ENCODE measurements at regions not wholly inside any gene's neighbourhood (a gene's known extent, or its start where the extent isn't known, plus 50 kb on each side); places are given as distances from the start of the nearest gene placed in this dataset.
"Not testable (repeated sequence)": the region's sequence is repeated elsewhere in the genome, so short reads cannot be mapped to it uniquely, and the experiment has no call there.

DNA sequence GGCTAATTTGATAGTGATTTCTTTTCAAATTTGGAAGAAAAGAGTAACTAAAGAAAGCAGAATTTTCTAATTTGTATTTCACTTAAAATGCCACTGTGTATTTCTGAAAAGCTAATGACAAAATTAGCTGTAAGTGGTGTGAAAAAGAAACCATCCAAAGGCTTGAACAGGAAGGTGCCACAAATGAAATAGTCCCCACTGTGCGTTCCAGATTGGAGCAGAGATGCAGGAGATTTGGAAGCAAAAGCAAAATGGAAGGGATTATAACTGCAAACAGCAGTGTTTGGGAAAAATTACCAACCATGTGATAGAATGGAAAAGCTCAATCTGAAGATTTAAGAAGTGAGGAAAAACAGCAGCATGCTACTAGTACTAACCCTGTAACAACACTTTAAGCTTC lies 498.7 kb downstream of the SUCLG1 start:
- DNase-seq = no peak

DNA sequence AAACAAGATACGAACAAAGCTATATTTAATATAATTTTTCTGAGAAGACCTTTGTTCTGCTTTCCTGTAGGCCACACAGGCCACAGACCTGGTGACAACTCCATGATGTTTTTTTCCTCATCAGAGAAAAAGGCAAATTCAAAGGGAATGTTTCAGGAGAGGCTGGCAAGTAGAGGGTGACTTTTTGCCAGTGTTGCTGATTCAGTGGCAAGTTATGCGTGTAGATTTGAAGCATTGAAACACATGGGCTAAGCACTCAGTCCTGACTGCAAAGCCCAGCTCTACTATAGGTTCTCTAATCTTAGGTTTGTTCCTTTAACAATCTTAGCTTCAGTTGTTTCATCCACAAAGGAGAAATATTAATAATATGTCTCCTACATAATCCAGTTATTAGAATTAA lies 499.8 kb downstream of the SUCLG1 start:
- no peak for DNase-seq

- no peak for DNase-seq
Measured at GRCh38 chr2:83956991-83957390, 502.1 kb downstream of the SUCLG1 start.

GRCh38 chr2:83953697-83954096 lies 505.4 kb downstream of the SUCLG1 start:
- no peak for DNase-seq

- DNase-seq = no peak
Measured at GRCh38 chr2:83951378-83951947, 507.6 kb downstream of the SUCLG1 start.

DNA sequence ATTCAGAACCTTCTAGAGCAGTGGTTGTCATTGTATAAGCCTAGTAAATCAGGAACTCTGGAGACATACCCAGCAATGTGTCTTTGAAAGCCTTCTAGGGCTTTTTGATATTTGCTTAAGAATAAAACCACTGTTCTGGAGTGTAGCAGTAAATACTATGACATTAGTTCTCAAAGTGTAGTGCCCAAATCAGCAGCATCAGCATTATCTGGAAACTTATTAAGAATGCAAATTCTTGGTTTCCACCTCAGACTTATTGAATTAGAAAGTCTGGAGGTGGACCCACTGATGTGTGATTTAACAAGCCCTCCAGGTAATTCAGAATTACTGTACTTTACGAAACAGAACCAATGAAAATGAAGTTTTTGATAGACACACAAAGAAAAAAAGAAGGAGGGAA lies 509.7 kb downstream of the SUCLG1 start:
- DNase-seq = no peak

DNA sequence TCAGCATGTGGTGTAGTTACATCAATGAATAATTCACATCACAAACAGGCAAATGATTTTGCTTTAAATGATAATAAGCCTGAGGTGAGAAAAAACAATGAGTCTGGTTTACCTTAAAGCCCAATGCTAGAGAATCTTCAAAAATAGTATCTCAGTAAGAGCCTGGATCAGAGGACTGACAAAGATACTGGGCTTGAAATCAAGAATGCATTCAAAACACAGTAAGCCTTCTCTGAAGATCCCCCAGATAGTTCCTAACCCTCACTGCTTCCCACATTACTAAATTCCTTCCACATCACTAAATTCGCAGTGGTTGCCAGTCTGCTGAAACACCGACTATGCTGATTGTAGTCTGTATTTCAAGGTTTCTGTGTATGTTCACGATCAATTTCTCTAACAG lies 514.9 kb downstream of the SUCLG1 start:
- no peak for DNase-seq

DNA sequence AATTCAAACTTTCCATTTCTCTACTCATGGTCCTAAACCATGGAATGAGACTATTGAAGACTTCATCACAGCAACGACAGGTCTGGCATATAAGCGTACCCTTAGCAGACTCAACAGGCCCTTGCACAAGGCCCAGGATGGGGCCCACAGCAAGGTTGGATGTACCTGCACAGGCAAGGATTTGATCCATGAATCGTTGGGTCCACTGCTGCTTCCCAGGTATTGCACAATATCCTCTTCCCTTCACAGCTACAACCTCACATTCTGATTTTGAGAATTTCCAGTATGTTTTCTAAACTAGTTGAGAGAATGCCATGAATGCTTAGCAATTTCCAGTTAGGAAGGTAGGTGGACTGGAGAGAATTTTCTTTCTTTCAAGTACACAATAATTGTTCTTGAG lies 515.8 kb downstream of the SUCLG1 start:
- DNase-seq = no peak

- DNase-seq = no peak
Measured at GRCh38 chr2:83941886-83942285, 517.2 kb downstream of the SUCLG1 start.

DNA sequence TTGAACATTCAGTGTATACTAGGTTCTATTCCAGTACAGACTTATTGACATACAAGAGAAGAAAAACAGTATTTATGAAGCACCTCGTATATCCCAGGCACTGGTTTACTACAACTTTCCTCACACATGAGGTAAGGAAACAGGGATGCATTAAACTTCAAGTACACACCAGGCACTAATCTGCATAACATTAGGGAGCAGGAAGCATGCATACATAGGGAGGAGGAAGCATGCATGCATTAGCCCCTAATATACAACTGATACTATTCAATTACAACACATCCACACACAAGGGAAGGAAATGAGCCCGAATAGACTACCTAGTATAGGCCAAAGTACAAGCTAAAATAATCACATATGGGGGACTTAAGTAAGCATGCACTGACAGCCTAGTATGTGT lies 525.3 kb downstream of the SUCLG1 start:
- DNase-seq = no peak

DNA sequence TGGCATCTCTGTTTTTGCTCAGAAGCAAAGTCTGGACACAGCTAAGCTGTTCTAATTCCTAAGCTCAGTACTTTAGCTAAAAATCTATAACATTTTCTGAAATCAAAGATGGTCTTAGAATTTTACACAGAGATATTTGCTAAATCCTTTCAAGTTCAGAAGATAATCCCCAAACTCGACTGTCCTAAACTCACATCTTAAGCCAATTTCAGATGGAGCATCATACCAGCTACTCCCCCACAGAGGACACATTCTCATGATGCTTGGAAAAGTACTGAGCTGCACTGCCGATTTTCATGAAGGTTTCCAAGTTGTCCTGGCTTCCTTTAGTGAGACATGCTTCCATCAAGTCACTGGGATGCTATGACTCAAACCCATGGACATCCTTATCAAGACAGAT lies 535.5 kb downstream of the SUCLG1 start:
- DNase-seq = no peak

DNA sequence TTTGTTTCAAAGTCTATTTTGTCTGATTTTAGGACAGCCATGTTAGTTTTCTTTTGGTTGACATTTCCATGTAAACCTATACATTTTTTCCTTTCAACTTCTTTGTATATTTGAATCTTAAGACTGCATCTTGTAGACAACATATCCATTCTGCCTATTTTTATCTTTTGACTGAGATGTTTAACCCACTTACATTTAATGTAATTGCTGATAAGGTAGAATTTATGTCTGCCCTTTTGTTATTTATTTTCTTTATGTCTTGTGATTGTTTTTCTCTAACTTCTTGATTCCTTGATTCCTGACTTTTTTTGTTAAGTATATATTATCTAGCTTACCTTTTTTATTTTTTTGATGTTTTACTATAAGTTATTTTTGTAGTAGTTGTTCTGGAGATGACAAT lies 542.5 kb downstream of the SUCLG1 start:
- DNase-seq = no peak

DNA sequence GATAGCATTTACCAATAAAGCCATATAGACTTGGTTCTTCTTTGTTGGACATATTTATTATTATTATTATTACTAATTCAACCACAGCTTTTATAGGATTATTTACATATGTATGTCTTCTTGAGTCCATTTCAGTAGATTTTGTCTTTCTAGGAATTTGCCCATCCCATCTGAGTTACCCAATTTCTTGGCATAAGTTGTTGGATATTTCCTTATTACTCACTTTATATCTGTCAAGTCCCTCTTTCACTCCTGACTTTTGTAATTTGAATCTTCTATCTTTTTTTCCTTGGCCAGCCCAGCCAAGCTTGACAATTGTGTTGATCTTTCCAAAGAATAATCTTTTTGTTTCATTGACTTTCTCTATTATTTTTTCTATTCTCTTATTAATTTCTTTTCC lies 543.7 kb downstream of the SUCLG1 start:
- DNase-seq = no peak

DNA sequence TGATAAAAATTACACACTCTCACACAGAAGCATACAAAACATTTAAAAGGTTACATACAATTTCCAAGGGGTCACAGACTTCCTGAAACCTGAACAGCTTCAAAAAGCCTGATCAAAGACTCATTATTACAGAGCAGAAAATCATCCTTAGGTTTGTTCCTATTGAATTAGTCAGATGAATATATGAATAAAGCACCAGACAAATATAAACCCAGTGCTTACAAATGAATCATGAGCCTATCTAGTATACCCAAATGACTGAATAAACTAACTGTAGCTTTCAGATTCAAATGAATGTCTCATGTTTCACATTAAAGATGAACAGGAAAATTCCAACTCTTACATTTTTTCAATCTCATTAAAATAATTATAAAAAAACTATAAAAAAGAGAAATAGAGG lies 550.3 kb downstream of the SUCLG1 start:
- DNase-seq = no peak

- no peak for DNase-seq
Measured at GRCh38 chr2:83901317-83901716, 557.8 kb downstream of the SUCLG1 start.

- DNase-seq = no peak
Measured at GRCh38 chr2:83900862-83901261, 558.2 kb downstream of the SUCLG1 start.

GRCh38 chr2:83899271-83899670 lies 559.8 kb downstream of the SUCLG1 start:
- no peak for DNase-seq

DNA sequence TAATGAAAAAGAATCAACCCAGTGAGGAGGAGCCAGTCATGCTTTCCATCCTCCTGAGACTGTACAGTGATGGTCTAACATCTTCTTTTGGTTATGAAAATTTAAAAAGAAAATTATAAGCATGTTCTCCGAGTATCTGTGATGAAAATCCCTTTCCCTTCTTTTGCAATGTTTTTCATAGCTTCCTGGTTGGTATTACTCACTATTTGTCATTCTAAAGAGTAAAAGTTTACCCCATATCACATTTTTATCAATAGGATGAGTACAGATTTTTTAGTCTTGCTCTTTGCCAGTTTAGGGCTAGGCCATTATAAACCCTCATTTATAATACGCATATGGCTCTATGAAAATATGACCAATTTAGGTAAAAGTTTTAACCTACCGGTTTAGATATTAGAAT lies 564.1 kb downstream of the SUCLG1 start:
- DNase-seq = no peak

DNA sequence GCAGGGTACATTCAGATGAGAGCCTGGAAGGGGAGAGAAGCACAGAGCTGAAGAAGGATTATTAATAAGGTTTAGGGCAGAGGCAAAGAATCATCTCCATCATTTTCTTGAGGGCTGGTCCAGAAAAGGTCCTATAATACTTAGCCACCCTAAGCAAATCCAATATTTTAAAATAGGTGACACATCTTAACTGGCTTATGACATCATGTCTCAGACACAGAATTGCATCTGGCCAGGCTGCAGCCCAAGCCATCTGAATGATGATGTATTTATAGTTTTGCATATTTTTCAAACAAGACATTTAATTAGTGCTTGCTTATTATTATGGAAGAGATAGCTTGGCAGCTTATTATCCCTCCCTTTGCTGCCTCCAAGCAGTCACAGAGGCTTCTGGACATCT lies 571.3 kb downstream of the SUCLG1 start:
- DNase-seq = no peak

DNA sequence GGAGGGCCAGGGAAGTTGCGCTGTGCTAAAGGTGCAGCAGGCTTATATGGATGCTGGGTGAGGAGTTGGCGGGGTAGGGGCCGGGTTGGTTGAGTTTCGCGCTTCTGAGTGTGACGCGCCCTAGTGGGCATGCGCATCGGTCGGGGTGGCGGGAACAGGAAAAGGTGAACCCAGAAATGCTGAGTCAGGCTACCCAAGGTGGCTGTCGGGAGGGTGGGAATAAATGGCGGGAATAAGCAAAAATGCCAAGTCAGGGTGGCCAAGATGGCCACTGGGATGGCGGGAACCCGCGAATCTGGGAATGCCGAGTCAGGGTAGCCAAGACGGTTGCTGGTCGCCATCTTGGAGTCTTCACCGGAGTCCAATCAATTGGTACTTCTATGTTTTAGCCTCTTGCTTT lies 580.0 kb downstream of the SUCLG1 start:
- DNase-seq = no peak

- DNase-seq = not testable (repeated sequence)
Measured at GRCh38 chr2:83877261-83877660, 581.8 kb downstream of the SUCLG1 start.

DNA sequence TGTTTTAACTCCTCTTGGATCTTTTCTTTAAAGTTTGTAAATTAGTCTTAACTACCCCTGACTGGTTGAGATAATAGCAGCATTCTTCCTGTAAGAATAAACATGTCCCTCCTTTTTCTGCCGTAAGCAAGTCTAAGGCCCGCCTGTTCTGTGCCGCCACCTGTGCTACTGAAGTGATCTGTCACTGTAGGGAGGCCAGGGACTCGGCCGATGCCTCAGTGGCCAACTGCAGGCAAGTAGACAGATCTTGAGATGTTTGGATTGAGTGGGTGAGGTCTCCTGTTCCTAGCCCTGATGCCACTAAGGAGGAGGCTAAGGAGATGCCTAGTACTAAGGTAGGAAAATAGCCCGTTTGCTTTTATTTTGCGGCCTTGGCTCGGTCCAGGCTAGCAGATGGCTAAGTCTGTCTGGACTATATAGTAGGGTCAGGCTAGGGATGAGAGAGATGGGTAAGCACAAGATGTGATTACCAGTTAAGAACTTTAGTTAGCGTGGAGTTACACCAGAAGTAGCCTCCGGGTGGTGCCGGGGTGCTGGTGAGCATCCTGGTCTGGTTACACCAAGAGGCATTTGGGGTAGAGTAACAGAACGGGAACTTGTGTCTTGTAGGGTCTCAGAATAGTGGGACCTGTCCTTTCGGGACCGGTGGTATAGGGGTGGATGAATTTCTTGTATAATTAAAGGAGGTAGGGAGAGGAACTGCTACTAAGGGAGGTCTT lies 584.2 kb downstream of the SUCLG1 start:
- DNase-seq = no peak

GRCh38 chr2:83874066-83874465 lies 585.0 kb downstream of the SUCLG1 start:
- no peak for DNase-seq

- DNase-seq = no peak
Measured at GRCh38 chr2:83873110-83873509, 586.0 kb downstream of the SUCLG1 start.

- no peak for DNase-seq
Measured at GRCh38 chr2:83866211-83866610, 592.9 kb downstream of the SUCLG1 start.

Measured in NCI-H1092 treated with DMSO at 0.1 percent for 48 hours (cell line).